ENCODE measurements at regions not wholly inside any gene's neighbourhood (a gene's known extent, or its start where the extent isn't known, plus 50 kb on each side); places are given as distances from the start of the nearest gene placed in this dataset.
A peak's percentile ranks its signal among the peaks of the same experiment; 100 is the strongest.
"Not testable (repeated sequence)": the region's sequence is repeated elsewhere in the genome, so short reads cannot be mapped to it uniquely, and the experiment has no call there.

DNA sequence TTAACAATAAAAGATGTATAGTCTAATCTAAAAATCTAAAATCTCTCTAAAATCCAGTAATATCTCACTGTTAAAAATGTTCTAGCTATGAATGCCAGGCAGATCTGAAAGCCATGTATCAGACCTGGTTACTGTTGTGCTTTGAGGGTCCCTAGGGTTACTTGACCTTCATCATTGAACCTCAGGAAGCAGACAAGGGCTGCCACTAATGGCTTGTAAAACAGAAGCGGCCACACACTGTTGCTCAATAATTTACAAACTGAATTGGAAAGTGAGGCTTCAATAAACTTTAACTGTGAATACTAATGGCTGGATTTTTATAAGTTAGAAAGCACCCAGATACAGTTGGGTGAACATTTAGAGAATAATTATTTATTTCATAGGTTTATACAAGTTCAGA lies 198.0 kb upstream of the RPS23 start:
- TF ChIP-seq, protein P1, sequence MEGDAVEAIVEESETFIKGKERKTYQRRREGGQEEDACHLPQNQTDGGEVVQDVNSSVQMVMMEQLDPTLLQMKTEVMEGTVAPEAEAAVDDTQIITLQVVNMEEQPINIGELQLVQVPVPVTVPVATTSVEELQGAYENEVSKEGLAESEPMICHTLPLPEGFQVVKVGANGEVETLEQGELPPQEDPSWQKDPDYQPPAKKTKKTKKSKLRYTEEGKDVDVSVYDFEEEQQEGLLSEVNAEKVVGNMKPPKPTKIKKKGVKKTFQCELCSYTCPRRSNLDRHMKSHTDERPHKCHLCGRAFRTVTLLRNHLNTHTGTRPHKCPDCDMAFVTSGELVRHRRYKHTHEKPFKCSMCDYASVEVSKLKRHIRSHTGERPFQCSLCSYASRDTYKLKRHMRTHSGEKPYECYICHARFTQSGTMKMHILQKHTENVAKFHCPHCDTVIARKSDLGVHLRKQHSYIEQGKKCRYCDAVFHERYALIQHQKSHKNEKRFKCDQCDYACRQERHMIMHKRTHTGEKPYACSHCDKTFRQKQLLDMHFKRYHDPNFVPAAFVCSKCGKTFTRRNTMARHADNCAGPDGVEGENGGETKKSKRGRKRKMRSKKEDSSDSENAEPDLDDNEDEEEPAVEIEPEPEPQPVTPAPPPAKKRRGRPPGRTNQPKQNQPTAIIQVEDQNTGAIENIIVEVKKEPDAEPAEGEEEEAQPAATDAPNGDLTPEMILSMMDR (IDR thresholded peaks at IDR 0.05): no peak
- no peak for TF ChIP-seq POLR2AphosphoS5 (IDR thresholded peaks at IDR 0.05)
- no peak for TF ChIP-seq POLR2A (IDR thresholded peaks at IDR 0.05)
- no peak for DNase-seq (ENCODE audit: low spot score in 2 of 2)
- intact Hi-C loops (cut with DNase I; ENCODE audit: low total_unique reads): no loop called here
- no peaks in the 10 kb centered on the region for H3K36me3 ChIP-seq
- H3K27ac ChIP-seq: no peak overlapping the region
- no peaks in the 10 kb centered on the region for H3K4me1 ChIP-seq
- H3K4me3 ChIP-seq: no peak overlapping the region
- no peaks in the 10 kb centered on the region for H3K9me3 ChIP-seq
- H3K27me3 ChIP-seq: no peaks in the 10 kb centered on the region

DNA sequence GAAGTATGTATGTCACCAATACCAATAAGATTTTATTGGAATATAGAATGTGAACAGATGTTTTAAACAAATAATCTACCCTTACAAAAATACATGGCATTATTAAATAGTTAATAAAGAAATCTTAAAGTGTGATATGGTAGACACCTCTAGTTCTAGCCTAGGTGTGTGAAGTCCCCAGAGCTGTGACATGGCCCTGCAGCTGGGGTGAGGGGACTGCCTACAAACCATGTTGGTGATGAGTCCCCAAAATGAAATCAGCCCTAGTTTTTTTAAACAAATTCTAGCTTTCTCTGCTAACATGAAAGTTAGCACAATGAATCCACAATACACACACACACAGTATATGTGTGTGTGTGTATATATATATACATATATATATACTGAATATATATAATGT lies 195.1 kb upstream of the RPS23 start:
- Histone ChIP-seq H3K27me3 (no peaks in the 10 kb centered on the region), H3K4me3 (no peak overlapping the region), H3K27ac (no peak overlapping the region), H3K9me3 (no peaks in the 10 kb centered on the region), H3K4me1 (no peaks in the 10 kb centered on the region), H3K36me3 (no peaks in the 10 kb centered on the region)
- TF ChIP-seq POLR2A (IDR thresholded peaks at IDR 0.05) (no peak), POLR2AphosphoS5 (IDR thresholded peaks at IDR 0.05) (no peak)
- TF ChIP-seq, protein P1 (IDR thresholded peaks at IDR 0.05): no peak
- intact Hi-C loops (cut with DNase I; ENCODE audit: low total_unique reads): no loop called here
- DNase-seq (ENCODE audit: low spot score in 2 of 2): no peak

DNA sequence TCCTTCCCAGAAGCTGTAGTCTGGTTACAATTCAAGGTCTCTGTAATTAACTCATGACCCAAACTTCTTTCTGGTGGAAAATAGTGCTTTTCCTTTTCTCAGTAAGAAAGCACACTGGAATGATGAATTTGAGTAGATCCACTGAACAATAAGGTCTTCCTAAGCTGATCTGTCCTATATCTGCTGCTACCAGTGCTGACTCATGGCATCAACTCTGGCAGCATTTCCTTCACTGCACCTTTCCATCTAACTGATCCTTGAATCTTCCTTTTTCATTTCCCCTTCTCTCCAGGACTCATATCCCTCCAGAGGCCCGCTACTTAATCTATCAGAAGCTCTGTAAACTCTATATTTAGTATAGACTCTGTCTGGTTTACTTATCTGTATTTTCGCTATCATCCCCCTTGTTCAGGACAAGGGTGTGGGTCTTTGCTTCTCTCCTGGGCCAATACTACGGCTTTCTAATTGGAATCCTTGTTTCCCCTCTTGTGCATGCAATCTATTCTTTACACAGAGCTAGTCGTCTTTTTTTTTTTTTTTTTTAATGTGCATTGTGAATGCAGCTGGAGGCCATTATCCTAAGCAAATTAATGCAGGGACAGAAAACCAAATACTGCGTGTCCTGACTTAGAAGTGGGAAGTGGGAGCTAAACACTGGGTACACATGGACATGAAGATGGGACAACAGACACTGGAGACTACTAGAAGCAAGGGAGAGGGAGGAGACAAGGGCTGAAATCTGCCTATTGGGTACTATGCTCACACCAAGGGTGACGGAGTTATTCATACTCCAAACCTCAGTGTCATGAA lies 192.2 kb upstream of the RPS23 start:
- Histone ChIP-seq H3K27me3 (no peaks in the 10 kb centered on the region), H3K4me1 (no peaks in the 10 kb centered on the region), H3K27ac (no peak overlapping the region), H3K9me3 (no peaks in the 10 kb centered on the region), H3K4me3 (no peak overlapping the region), H3K36me3 (no peaks in the 10 kb centered on the region)
- intact Hi-C loops (cut with DNase I; ENCODE audit: low total_unique reads): no loop called here
- TF ChIP-seq POLR2A (IDR thresholded peaks at IDR 0.05): no peak
- no peak for TF ChIP-seq POLR2AphosphoS5 (IDR thresholded peaks at IDR 0.05)
- TF ChIP-seq, protein P1 (IDR thresholded peaks at IDR 0.05): no peak
- DNase-seq (ENCODE audit: low spot score in 2 of 2): no peak

DNA sequence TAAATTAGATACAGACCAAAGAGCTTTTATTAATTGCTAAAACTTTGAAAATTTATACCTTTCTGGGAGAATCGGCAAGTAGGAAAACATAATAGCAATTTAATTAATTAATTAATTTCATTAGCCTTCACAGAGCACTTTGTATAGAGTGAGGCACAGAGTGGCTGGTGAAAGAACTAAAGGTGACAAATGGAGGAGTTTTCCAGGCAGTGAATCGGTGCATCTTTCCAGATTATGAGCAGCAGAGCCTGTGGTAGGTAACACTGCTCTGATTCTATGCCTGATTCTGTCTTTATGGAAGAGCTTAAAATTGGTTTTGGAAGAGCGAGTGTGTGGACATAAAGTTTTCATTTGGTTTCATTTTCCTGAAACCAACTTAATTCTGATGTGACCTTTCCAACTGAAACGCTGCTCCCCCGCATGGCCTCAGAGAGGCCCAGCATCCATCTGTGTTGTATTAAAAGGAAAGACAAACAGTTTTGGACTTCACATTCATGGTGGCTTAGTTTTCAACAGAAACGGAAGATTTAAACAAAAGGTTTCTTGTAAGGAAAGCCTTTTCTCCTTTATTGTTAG lies 188.9 kb upstream of the RPS23 start:
- no peak for DNase-seq (ENCODE audit: low spot score in 2 of 2)
- Histone ChIP-seq H3K27me3 (no peaks in the 10 kb centered on the region), H3K9me3 (peaks cover 0 to 9% of the 10 kb centered on the region in 2 donors), H3K27ac (peak overlapping the region in 1 of 2 donors; percentile 34), H3K4me3 (peak overlapping the region in 2 of 3 donors; percentile 3 to 6), H3K4me1 (no peaks in the 10 kb centered on the region), H3K36me3 (no peaks in the 10 kb centered on the region)
- TF ChIP-seq POLR2A (IDR thresholded peaks at IDR 0.05) (no peak), POLR2AphosphoS5 (IDR thresholded peaks at IDR 0.05) (peak in 1 of 3 donors; percentile 22)
- intact Hi-C loops (cut with DNase I; ENCODE audit: low total_unique reads): no loop called here

DNA sequence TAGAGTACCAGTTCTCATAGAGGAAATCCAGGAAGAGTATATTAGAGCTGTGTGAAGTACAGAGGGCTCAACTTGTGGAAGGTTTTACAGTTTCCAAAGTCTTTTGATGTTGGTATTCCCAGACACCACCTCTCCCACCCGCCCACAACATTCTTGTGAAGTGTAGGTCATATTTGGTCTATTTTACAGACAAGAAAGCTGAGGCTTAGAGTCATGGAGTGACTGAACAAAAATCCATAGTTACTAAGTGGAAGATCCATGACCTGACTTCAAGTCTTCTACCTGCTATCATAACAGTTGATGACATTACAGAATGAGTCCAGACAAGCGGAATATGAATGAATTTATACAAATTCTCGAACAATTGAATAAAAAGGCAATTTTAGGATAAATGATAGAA lies 187.1 kb upstream of the RPS23 start:
- Histone ChIP-seq H3K27me3 (no peaks in the 10 kb centered on the region), H3K36me3 (no peaks in the 10 kb centered on the region), H3K9me3 (peaks cover 0 to 9% of the 10 kb centered on the region in 2 donors), H3K4me1 (no peaks in the 10 kb centered on the region), H3K4me3 (no peak overlapping the region), H3K27ac (no peak overlapping the region)
- no peak for DNase-seq (ENCODE audit: low spot score in 2 of 2)
- no peak for TF ChIP-seq POLR2AphosphoS5 (IDR thresholded peaks at IDR 0.05)
- intact Hi-C loops (cut with DNase I; ENCODE audit: low total_unique reads): no loop called here

DNA sequence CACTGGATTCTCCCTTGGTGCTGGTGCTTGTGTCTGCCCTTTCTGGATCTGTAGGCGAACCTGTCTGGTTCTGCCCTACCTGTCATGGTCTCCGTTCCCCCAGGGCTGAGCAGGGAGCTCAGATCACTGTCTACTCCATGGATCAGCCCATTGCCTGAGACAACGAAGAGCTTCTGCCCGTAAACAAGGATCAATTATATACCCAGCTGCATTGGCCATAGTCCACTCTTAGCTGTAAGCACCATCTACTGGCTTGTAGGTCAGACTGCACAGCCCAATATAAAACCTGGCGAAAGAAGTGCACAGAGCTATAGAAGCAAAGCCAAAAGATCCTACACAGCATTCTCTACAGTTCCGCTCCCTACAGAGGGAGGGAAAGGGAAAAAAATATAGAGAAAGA lies 181.5 kb upstream of the RPS23 start:
- no peak overlapping the region for H3K4me3 ChIP-seq
- H3K27ac ChIP-seq: no peak overlapping the region
- H3K36me3 ChIP-seq: no peaks in the 10 kb centered on the region
- TF ChIP-seq, protein P1 (IDR thresholded peaks at IDR 0.05): no peak
- TF ChIP-seq POLR2A (IDR thresholded peaks at IDR 0.05): no peak
- TF ChIP-seq POLR2AphosphoS5 (IDR thresholded peaks at IDR 0.05): no peak
- H3K27me3 ChIP-seq: no peaks in the 10 kb centered on the region
- intact Hi-C loops (cut with DNase I; ENCODE audit: low total_unique reads): loop anchor here (5.0 kb wide), 1 partner anchor 1102 kb away; no protein-coding TSS in a partner anchor
- DNase-seq (ENCODE audit: low spot score in 2 of 2): no peak
- H3K4me1 ChIP-seq: no peaks in the 10 kb centered on the region
- peaks cover 0 to 9% of the 10 kb centered on the region in 2 donors for H3K9me3 ChIP-seq

DNA sequence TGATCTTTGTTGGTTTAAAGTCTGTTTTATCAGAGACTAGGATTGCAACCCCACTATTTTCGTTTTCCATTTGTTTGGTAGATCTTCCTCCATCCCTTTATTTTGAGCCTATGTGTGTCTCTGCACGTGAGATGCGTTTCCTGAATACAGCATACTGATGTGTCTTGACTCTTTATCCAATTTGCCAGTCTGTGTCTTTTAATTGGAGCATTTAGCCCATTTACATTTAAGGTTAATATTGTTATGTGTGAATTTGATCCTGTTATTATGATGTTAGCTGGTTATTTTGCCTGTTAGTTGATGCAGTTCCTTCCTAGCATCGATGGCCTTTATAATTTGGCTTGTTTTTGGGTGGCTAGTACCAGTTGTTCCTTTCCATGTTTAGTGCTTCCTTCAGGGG lies 177.2 kb upstream of the RPS23 start:
- H3K4me3 ChIP-seq; DNase-seq (ENCODE audit: low spot score in 2 of 2); H3K36me3 ChIP-seq; H3K27me3 ChIP-seq; H3K4me1 ChIP-seq; H3K27ac ChIP-seq; H3K9me3 ChIP-seq: not testable (repeated sequence)
- intact Hi-C loops (cut with DNase I; ENCODE audit: low total_unique reads): loop anchor here (5.0 kb wide), 1 partner anchor 1098 kb away; no protein-coding TSS in a partner anchor
